ENCODE measurements at regions not wholly inside any gene's neighbourhood (a gene's known extent, or its start where the extent isn't known, plus 50 kb on each side); places are given as distances from the start of the nearest gene placed in this dataset.

DNA sequence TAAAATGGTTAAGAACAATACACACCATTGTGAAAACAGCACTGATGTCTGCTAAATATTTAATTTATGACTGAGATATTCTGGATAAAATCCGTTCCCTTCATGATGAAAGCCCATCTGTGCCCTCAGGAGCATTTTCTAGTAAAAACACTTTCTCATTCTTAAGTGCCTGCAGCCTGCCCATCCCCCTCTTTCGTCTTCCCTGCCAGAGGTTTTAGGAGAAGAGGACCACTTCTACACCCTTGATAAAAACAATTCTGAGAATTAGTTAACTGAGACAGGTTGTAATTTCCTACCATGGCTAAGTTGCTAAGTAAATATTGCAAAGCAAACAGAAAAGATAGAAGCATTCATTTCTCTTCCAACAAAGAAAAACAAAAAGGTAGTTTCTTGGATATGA lies 272.6 kb downstream of the ATPSCKMT start:
- TF ChIP-seq TOX (CRISPR knock-in tag; IDR thresholded peaks at IDR 0.05; ENCODE audit: borderline replicate concordance) (no peak), ZFP3 (CRISPR knock-in tag; IDR thresholded peaks at IDR 0.05) (no peak), TCF4 (CRISPR knock-in tag; IDR thresholded peaks at IDR 0.05; ENCODE audit: borderline replicate concordance) (no peak)
- TF ChIP-seq, protein P1, sequence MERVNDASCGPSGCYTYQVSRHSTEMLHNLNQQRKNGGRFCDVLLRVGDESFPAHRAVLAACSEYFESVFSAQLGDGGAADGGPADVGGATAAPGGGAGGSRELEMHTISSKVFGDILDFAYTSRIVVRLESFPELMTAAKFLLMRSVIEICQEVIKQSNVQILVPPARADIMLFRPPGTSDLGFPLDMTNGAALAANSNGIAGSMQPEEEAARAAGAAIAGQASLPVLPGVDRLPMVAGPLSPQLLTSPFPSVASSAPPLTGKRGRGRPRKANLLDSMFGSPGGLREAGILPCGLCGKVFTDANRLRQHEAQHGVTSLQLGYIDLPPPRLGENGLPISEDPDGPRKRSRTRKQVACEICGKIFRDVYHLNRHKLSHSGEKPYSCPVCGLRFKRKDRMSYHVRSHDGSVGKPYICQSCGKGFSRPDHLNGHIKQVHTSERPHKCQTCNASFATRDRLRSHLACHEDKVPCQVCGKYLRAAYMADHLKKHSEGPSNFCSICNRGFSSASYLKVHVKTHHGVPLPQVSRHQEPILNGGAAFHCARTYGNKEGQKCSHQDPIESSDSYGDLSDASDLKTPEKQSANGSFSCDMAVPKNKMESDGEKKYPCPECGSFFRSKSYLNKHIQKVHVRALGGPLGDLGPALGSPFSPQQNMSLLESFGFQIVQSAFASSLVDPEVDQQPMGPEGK (CRISPR knock-in tag; IDR thresholded peaks at IDR 0.05; ENCODE audit: borderline replicate concordance) = no peak

Measured in SK-N-SH treated with all-trans-retinoic acid at 6 μM for 48 hours (cell line).